Prostate gland (tissue), 2 donors: ENCODE measurements at regions not wholly inside any gene's neighbourhood (a gene's known extent, or its start where the extent isn't known, plus 50 kb on each side); places are given as distances from the start of the nearest gene placed in this dataset.

ENCODE experiments used
- DNase-seq: peaks from one replicate; pipeline ENCODE4 v3.0.0-alpha.2; 2019; ENCODE audit warnings: low spot score
- H3K27ac ChIP-seq, 2 donors: fragments of 200-600 bp; sonication (generic); 2 replicates each; pipeline ENCODE4 v1.5.1; 2017 to 2019
- H3K27me3 ChIP-seq: fragments of 200-600 bp; sonication (generic); replicated peaks from 2 replicates; pipeline ENCODE4 v1.5.1; 2019; ENCODE audit not compliant: insufficient read depth
- H3K36me3 ChIP-seq, 2 donors: fragments of 200-600 bp; sonication (generic); 1 replicate in 1 of 2; 2 replicates in 1 of 2; pipeline versions ENCODE4 v1.5.1 to v1.8.1; 2017 to 2019
- H3K4me1 ChIP-seq: fragments of 200-600 bp; sonication (generic); replicated peaks from 2 replicates; pipeline ENCODE4 v1.5.1; 2019
- H3K4me3 ChIP-seq, 2 donors: fragments of 200-600 bp; sonication (generic); 2 replicates each; pipeline ENCODE4 v1.5.1; 2017 to 2019
- H3K9me3 ChIP-seq: fragments of 200-600 bp; sonication (generic); 2 replicates; pipeline ENCODE4 v1.5.1; 2017
- CTCF ChIP-seq, 4 experiments: fragments of 200-600 bp in 2 of 4; fragments of 450-650 bp in 2 of 4; sonication (generic) in 2 of 4; IDR thresholded peaks; 1 replicate in 3 of 4; 2 replicates in 1 of 4; pipeline ENCODE4 v1.5.1; 2016 to 2019; ENCODE audit warnings: antibody characterized with exemption in 4 of 4, mild to moderate bottlenecking in 2 of 4, moderate library complexity in 2 of 4
- POLR2A ChIP-seq: fragments of 450-650 bp; IDR thresholded peaks from one replicate; pipeline ENCODE4 v1.6.1; 2016; ENCODE audit warnings: antibody characterized with exemption, mild to moderate bottlenecking
- POLR2AphosphoS5 ChIP-seq: sonication (generic); formaldehyde crosslinking; IDR thresholded peaks from one replicate; pipeline ENCODE4 v1.6.1; 2017; ENCODE audit warnings: antibody characterized with exemption
- WGBS: methylation state at CpG from one replicate; pipeline ENCODE4 v1.1.5; 2018; 5-methylcytosine and 5-hydroxymethylcytosine counted together
- intact Hi-C: fragments of 100-400 bp; cut with DNase I; formaldehyde crosslinking; loops from one replicate; pipeline ENCODE4 v1.14.2; 2022

GRCh38 chr22:46029574-46030200, 52.7 kb upstream of the WNT7B start:
- no peaks in the 10 kb centered on the region for H3K36me3 ChIP-seq
- TF ChIP-seq POLR2A (no peak), POLR2AphosphoS5 (no peak), CTCF (IDR thresholded peaks at IDR 0.05) (no peak)
- intact Hi-C loops = loop anchor here (2.0 kb wide), 1 partner anchor 15 kb away; no protein-coding TSS in a partner anchor
- H3K4me1 ChIP-seq = no peaks in the 10 kb centered on the region
- H3K4me3 ChIP-seq = no peak overlapping the region
- no peaks in the 10 kb centered on the region for H3K27me3 ChIP-seq
- WGBS = 80% methylated on average over 6 of the region's 6 CpGs
- no peak for DNase-seq
- H3K9me3 ChIP-seq = no peaks in the 10 kb centered on the region
- no peak overlapping the region for H3K27ac ChIP-seq

GRCh38 chr22:46030231-46030880, 53.4 kb upstream of the WNT7B start:
- WGBS = 92% methylated on average over 11 of the region's 11 CpGs
- no peak for DNase-seq
- Histone ChIP-seq H3K27me3 (no peaks in the 10 kb centered on the region), H3K9me3 (no peaks in the 10 kb centered on the region), H3K36me3 (no peaks in the 10 kb centered on the region), H3K4me3 (no peak overlapping the region), H3K27ac (no peak overlapping the region), H3K4me1 (no peaks in the 10 kb centered on the region)
- TF ChIP-seq POLR2A (no peak), CTCF (IDR thresholded peaks at IDR 0.05) (no peak), POLR2AphosphoS5 (no peak)
- intact Hi-C loops = no loop called here

GRCh38 chr22:46031066-46031465, 54.1 kb upstream of the WNT7B start:
- 94% methylated on average over 13 of the region's 13 CpGs for WGBS
- Histone ChIP-seq H3K4me3 (no peak overlapping the region), H3K36me3 (no peaks in the 10 kb centered on the region), H3K9me3 (no peaks in the 10 kb centered on the region), H3K4me1 (no peaks in the 10 kb centered on the region), H3K27me3 (no peaks in the 10 kb centered on the region), H3K27ac (no peak overlapping the region)
- no peak for TF ChIP-seq POLR2AphosphoS5
- no peak for TF ChIP-seq POLR2A
- TF ChIP-seq CTCF (IDR thresholded peaks at IDR 0.05) = no peak
- intact Hi-C loops = no loop called here
- no peak for DNase-seq

- intact Hi-C loops = no loop called here
- DNase-seq = no peak
- Histone ChIP-seq H3K27ac (no peak overlapping the region), H3K4me1 (no peaks in the 10 kb centered on the region), H3K27me3 (no peaks in the 10 kb centered on the region), H3K36me3 (no peaks in the 10 kb centered on the region), H3K9me3 (no peaks in the 10 kb centered on the region), H3K4me3 (no peak overlapping the region)
- WGBS = 90% methylated on average over 2 of the region's 2 CpGs
- TF ChIP-seq CTCF (IDR thresholded peaks at IDR 0.05) = no peak
- TF ChIP-seq POLR2A = no peak
- TF ChIP-seq POLR2AphosphoS5 = no peak
These were observed 54.6 kb upstream of the WNT7B start for GRCh38 chr22:46031557-46031956.
